Activated CD4-positive, CD25-positive, alpha-beta regulatory T cell treated with anti-CD3 and anti-CD28 coated beads, Interleukin-2, amount 50 U/mL, for 24 hours (primary cell): ENCODE measurements at regions not wholly inside any gene's neighbourhood (a gene's known extent, or its start where the extent isn't known, plus 50 kb on each side); places are given as distances from the start of the nearest gene placed in this dataset.
"Not testable (repeated sequence)": the region's sequence is repeated elsewhere in the genome, so short reads cannot be mapped to it uniquely, and the experiment has no call there.

ENCODE experiments used
- ATAC-seq, 2 donors: fragments of 150-1000 bp; cut with Tn5 transposase; one replicate each; pipeline ENCODE4 v1.10.0; 2021; ENCODE audit warnings: mild to moderate bottlenecking in 1 of 2, moderate library complexity in 1 of 2

GRCh38 chr6:170232186-170233002 is 58.5 kb downstream of the DLL1 start:
- ATAC-seq, result no peak

DNA sequence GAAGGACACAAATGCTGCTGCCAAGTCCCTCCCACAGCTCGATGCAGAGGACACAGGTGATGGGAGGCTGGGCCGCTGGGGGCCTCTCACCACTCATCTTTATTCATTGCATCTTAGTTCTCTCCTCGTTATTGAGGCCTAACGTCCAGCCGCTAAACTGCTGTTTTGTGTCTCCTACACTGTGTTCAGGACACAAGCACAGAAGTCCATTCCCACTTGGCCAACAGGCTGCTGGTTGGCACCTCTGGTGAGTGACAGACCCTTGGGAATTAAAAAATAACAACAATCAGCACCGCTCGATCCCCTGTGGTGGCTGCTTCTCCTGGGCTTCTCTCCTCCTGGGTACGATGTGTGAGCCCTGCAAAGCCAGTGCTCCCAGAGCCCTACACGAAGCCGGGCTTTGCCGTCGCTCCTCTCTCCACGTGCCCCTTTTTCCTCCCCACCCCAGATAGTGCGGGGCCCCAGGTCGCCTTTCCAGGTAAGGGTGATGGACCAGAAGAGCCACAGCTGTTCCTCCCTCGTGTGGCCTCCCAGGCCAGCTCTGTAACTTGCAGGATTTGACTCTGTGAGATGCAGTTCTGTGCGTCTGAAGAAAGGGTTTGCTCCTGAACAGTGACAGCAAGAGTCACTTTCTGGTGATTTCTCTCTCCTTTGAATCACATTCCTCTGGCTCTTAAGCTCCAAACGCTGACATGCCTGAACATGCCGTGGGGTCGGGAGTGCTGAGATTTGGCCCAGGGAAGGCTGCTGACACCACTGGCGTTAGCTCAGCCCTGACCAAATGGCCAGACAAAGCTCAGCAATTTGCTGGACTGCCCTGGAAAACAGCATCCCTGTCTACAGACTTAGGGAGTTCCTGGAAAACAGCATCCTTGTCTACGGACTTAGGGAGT is 59.3 kb downstream of the DLL1 start:
- no peak for ATAC-seq

DNA sequence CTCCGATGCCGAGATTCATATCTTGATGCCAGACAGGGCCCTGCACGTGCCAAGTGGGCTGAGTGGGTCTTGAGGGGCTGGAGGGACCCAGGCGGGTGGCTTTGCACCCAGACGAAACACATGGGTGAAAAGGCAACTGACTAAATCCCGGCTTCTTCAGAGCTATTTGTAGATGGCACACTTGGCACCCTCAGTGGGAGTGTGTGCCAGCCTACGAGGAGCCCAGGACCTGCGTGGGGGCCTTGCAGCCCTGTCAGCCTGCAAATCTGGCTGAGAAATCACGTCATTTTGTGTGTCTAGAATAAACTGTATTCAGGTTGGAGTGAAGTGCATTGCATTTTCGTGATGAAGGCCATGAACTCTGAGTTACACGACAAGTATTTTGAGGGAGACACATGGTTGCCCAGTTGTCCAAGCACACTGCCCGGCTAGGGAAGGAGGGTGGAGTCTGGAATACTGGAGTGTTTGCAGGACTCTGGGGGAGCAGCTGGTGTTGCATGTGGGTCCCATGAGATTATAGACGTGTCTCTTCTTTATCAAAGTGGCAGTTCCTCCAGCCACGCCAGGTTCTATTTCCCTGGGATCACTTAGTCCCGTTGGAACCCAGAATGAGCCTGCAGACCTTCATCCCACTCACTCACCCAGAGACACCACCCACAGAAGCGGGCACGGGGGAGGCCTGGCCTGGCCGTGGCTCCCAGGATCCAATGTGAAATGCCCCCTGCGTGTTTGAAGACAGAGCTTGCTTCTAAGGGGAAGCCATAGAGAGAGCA is 60.2 kb downstream of the DLL1 start:
- ATAC-seq, result no peak

DNA sequence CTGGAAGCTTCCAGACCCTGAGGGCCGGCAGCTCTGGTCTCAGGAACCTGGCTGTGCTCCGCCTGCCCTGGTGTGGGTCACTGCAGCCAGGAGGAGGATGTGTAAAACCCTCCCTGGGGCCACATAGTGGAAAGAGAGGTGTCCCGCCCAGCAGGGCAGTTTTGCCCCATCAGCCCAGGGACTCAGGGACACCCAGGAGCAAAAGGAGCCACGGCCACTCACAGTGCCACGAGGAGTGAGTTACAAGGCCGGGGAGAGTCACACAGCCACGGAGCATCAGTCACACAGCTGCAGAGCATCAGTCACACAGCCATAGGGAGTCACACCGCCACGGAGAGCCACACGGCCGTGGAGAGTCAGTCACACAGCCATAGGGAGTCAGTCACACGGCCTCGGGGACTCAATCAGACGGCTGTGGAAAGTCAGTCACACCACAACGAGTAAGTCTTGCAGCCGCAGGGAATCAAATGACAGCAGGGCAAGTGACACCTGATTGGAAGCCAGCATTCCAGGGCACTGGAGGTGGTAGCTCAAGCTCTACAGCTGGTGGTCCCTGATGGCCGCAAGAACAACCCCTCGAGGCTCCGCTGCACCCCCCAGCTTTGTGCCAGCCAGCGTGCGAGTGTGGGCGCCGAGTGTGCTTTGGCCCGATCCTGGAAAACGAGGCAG is 60.9 kb downstream of the DLL1 start:
- no peak for ATAC-seq

- no peak for ATAC-seq
These were observed 61.5 kb downstream of the DLL1 start for GRCh38 chr6:170229396-170229795.

- ATAC-seq, result no peak
These were observed 62.0 kb downstream of the DLL1 start for GRCh38 chr6:170228946-170229310.

DNA sequence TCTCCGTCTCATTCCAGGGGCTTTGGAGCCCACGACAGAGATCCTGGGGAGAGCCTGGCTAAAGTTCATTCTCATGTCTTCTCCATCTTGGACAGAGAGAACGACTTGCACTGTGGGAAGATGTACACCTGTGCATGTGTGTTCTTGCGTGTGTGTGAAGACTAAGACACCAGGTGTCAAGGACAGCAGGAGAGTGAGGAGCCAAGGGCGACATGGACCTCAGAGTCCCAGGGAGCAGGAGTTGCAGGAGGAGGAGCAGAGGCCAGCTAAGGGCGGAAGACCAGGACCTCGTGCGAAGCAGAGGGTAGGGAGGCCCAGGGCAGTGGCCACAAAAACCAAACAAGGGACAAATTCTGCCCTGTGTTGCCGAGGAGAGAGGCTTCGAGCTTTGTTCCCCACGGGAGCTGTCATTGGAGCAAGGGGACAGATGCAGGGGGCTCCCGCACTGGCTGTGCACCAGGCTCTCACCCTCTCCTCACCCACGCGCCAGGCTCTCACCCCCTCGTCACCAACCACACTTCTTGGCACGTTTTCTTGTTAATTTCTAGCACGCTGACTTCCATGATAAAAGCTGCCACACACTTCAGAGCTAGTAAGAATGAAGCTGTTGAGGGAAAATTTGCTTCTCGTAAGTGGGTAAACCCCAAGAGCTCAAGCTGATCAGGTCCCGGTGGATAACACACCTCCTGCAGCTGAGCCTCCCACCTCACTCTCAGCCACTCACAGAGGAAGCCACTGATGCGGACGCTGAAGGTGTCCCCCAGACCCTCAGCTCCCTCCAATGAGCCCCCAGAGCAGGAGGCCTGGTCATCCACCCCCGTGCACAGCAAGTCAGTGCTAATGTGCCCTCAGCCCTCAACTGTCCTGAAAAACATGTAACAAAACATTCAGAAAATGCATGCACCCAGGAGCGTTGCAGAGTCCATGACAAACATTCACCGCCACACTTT is 62.6 kb downstream of the DLL1 start:
- ATAC-seq, result no peak

GRCh38 chr6:170227521-170227983 is 63.3 kb downstream of the DLL1 start:
- ATAC-seq, result no peak

DNA sequence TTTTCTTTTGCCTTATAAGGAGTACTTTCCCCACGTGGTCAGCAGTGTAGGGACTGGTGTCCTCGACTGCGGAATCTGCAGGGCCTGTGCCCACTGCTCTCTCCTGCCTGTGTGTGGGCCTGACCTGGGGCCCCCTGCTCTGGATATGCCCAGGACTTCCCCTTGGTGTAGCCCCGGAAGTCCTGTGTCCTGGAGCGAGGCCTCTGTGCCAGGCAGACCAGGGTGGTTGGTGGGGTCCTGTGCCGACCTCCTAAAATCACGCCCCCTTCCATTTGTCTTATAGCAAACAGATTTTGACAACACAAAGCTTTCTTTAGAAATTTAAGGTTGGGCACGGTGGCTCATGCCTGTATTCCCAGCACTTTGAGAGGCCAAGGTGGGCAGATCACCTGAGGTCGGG is 64.2 kb downstream of the DLL1 start:
- ATAC-seq, result no peak

- no peak for ATAC-seq
These were observed 64.9 kb downstream of the DLL1 start for GRCh38 chr6:170225852-170226417.

GRCh38 chr6:170224694-170225660 is 65.9 kb downstream of the DLL1 start:
- no peak for ATAC-seq

- no peak for ATAC-seq
These were observed 66.9 kb downstream of the DLL1 start for GRCh38 chr6:170223718-170224693.

DNA sequence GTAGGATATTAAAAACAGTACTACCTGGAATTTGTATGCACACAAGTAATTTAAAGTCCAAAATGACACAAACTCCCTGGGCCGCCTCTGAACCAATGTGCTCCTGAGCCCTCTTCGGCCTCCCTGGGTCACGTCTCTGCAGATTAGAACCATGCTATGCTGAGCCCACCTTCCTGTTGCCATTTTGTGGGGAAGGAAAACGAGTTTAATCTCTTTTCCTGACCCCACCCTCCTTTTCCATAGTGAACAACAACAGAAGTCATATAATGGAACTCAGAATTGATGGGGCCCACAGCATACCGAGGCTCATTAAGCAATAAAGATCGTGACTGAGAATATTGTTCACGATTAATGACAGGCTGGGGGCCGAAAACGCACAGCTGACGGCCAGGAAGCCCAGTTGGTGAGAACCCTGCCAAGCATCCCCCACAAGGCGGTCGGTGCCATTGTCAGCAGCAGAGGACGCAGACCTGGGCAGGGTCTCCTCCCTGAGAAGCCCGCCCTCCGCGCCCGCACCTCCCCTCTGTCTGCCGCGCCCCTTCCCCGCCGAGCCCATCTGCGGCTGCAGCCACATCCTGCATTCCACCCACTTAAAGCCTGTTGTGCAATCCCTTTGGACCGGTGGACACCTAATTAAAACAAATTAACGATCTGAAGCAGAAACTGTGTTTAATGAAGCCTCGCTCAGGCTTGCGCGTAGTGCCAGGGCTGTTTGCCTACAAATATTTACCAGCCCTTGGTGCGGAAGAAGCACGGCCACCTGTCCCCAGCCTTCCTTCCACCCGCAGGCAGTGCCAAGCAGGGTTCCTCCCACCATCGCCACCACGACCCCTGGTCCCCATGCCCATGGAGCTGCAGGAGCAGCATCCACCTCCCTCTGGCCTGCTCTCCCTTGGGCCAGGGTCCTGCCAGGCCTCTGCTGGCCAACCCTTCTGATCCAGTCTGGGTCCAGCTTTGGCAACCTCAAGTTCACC is 68.1 kb downstream of the DLL1 start:
- ATAC-seq, result no peak

- ATAC-seq, result no peak
These were observed 69.0 kb downstream of the DLL1 start for GRCh38 chr6:170221753-170222400.

DNA sequence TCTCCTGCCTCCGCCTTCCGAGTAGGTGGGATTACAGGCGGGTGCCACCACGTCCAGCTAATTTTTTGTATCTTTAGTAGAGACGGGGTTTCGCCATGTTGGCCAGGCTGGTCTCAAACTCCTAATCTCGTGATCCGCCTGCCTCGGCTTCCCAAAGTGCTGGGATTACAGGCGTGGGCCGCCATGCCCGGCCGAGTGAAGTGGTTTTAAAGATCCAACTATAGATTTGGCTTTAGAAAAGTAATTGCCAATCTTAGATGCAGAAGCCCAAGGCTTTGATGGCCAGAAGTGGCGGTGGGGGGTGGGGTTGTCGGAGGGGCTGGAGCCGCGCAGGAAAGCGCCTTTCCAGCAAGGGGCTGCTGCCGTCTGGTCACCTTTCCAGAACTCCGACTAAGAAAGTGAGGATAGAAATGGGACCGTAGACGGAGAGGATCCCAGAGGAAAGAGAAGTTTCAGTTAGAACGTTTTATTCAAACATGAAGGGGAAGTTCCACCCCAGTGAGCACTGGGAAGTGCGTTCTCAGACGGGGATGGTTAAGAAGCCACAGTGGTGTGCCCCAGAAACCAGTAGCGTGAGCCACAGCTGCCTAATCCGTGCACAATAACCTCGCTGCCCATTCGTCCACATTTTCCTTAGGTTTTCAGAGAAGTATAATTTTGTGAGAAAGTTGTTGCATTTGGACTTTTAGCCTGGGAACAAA is 69.7 kb downstream of the DLL1 start:
- no peak for ATAC-seq

DNA sequence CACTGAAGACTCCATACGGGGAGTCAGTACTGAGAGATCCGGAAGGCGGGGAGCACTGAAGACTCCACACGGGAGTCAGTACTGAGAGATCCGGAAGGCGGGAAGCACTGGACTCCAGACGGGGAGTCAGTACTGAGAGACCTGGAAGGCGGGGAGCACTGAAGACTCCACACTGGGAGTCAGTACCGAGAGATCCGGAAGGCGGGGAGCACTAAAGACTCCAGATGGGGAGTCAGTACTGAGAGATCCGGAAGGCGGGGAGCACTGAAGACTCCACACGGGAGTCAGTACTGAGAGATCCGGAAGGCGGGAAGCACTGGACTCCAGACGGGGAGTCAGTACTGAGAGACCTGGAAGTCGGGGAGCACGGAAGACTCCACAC is 77.2 kb downstream of the DLL1 start:
- ATAC-seq, result not testable (repeated sequence)
